Erythroblast (primary cell): ENCODE measurements at regions not wholly inside any gene's neighbourhood (a gene's known extent, or its start where the extent isn't known, plus 50 kb on each side); places are given as distances from the start of the nearest gene placed in this dataset.

Experiments
- GATA1 ChIP-seq: IDR thresholded peaks from 2 replicates; pipeline ENCODE4 v1.6.1; 2011; ENCODE audit warnings: low read depth, mild to moderate bottlenecking, control low read depth, low read length, moderate library complexity
- POLR2A ChIP-seq: IDR thresholded peaks from 2 replicates; pipeline ENCODE4 v1.6.1; 2011; ENCODE audit warnings: mild to moderate bottlenecking, low read length

DNA sequence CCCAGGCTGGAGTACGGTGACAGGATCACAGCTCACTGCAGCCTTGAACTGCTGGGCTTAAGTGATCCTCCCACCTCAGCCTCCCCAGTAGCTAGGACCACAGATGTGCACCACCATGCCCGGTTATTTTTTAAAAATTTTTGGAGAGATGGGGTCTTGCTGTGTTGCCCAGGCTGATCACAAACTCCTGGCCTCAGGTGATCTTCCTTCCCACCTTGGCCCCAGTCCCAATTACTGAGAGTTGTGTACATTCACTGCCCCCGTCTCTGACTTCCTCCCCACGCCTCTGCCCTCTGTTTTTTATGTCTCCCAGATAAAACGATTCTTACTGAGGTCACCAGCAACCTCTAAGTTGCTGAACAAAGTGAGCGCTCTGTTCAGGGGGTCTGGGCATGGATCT lies 87.7 kb downstream of the LINGO1 start:
- TF ChIP-seq POLR2A = no peak
- TF ChIP-seq GATA1 = no peak
